ENCODE measurements at regions not wholly inside any gene's neighbourhood (a gene's known extent, or its start where the extent isn't known, plus 50 kb on each side); places are given as distances from the start of the nearest gene placed in this dataset.

DNA sequence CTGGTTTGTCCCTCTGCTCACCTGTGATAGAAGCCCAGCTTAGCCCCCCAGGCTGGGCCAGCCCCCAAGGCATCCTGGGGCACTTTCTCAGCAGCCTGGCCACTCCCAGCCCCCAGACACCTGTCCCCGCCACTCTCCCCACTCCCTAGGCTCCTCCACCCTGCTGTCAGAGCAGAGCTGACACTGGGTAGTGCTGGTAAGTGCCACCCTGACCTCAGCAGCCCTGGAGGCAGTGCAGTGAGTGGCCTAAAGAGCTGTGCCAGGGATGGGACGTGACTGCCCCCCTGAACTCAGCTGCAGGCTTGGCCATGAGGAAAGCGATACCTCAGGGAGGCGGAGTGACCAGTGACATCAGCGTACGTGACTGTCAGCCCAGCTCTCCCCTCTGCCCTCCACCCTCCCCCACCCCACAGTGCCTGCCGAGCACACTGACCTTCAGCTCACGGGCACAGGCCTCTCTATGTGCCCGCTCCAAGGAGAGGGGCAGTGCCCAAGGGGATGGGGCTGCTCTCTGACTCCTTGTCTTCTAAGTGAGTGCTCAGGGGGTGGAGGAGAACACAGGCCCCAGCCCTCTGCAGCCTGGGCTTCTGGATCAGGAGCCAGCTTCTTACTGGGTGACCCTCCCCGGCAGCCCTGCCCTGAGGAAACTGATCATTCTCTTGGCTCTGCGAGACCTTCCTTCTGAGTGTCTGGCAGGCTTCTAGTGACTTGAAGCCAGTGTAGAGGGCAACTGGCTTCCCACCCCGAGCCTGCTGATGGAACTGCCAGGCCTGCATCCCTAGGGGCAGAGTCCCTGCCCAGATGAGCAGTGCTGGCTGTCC is 172.7 kb downstream of the MRPL14 start:
- BruUV-seq (replicated peaks) = no TSS peak
- DNase-seq (ENCODE audit: low read depth, low spot score) = no peak
- Histone ChIP-seq H3K4me3 (no peak overlapping the region), H3K27me3 (replicated peaks in 1 of 2; ENCODE audit: control insufficient read depth in 2 of 2, insufficient read depth in 2 of 2, low read length in 1 of 2) (no peaks in the 10 kb centered on the region), H2AFZ (ENCODE audit: control insufficient read depth, low read depth, low read length) (no peak overlapping the region), H3K9ac (ENCODE audit: control insufficient read depth, insufficient read depth, low read length) (no peak overlapping the region), H3K4me2 (ENCODE audit: control insufficient read depth, insufficient read depth) (no peak overlapping the region), H3K36me3 (ENCODE audit: control insufficient read depth in 2 of 2, insufficient read depth in 2 of 2, low read length in 1 of 2) (no peaks in the 10 kb centered on the region), H4K20me1 (ENCODE audit: control insufficient read depth, insufficient read depth) (no peaks in the 10 kb centered on the region), H3K27ac (ENCODE audit: control insufficient read depth, insufficient read depth) (no peak overlapping the region), H3K9me3 (replicated peaks; ENCODE audit: control insufficient read depth, insufficient read depth, low read length) (peaks cover 4% of the 10 kb centered on the region), H3K79me2 (ENCODE audit: control insufficient read depth, insufficient read depth, low read length) (no peaks in the 10 kb centered on the region), H3K4me1 (ENCODE audit: control insufficient read depth, insufficient read depth, low read length) (no peaks in the 10 kb centered on the region)
- in situ Hi-C loops (cut with MboI) = no loop called here
- CTCF ChIA-PET = interaction anchor here (0.6 to 3.1 kb wide), 11 partner anchors 13 to 208 kb away, joined by 3 to 26 read pairs (median 5); partner anchors contain the start of gene VEGFA
- SMC1A ChIA-PET (ENCODE audit: uncharacterized antibody, unreplicated experiment) = interaction anchor here (0.6 to 2.6 kb wide), 8 partner anchors 12 to 221 kb away, joined by 3 to 8 read pairs (median 4); partner anchors contain the start of gene VEGFA
- WGBS (ENCODE audit: insufficient coverage, insufficient replicate concordance, low lambda C conversion rate, missing lambda C conversion rate) = 41% methylated on average over 12 of the region's 12 CpGs
- intact Hi-C loops (cut with micrococcal nuclease; ENCODE audit: unreplicated experiment) = loop anchor here (5.0 kb wide), 1 partner anchor 182 kb away; the partner anchor contains the start of gene VEGFA
- TF ChIP-seq IKZF2 (IDR thresholded peaks at IDR 0.05) (no peak), TCF7 (IDR thresholded peaks at IDR 0.05; ENCODE audit: borderline replicate concordance) (no peak), ETV6 (conservative IDR thresholded peaks at IDR 0.05 in 1 of 2, IDR thresholded peaks at IDR 0.05 in 1 of 2; ENCODE audit: borderline replicate concordance in 1 of 2, low read depth in 1 of 2) (no peak), TAF1 (IDR thresholded peaks at IDR 0.05; ENCODE audit: borderline replicate concordance, low read depth, low read length) (no peak), ZNF217 (IDR thresholded peaks at IDR 0.05) (no peak), RFX5 (IDR thresholded peaks at IDR 0.05; ENCODE audit: low read depth, low read length) (no peak), NR2F1 (conservative IDR thresholded peaks at IDR 0.05) (no peak), STAT3 (IDR thresholded peaks at IDR 0.05; ENCODE audit: low read depth, low read length) (no peak), EZH2 (IDR thresholded peaks at IDR 0.05; ENCODE audit: borderline replicate concordance, control insufficient read depth, low read depth, low read length) (no peak), PAX8 (IDR thresholded peaks at IDR 0.05) (no peak), FOXK2 (IDR thresholded peaks at IDR 0.05) (no peak), WRNIP1 (IDR thresholded peaks at IDR 0.05; ENCODE audit: borderline replicate concordance, low read depth, low read length) (no peak), KDM1A (IDR thresholded peaks at IDR 0.05; ENCODE audit: borderline replicate concordance) (no peak), KAT2A (conservative IDR thresholded peaks at IDR 0.05; ENCODE audit: control insufficient read depth, low read depth, low read length) (no peak), IKZF1 (conservative IDR thresholded peaks at IDR 0.05) (no peak), TCF12 (IDR thresholded peaks at IDR 0.05; ENCODE audit: low read depth, low read length) (no peak)
- TF ChIP-seq, protein P1, sequence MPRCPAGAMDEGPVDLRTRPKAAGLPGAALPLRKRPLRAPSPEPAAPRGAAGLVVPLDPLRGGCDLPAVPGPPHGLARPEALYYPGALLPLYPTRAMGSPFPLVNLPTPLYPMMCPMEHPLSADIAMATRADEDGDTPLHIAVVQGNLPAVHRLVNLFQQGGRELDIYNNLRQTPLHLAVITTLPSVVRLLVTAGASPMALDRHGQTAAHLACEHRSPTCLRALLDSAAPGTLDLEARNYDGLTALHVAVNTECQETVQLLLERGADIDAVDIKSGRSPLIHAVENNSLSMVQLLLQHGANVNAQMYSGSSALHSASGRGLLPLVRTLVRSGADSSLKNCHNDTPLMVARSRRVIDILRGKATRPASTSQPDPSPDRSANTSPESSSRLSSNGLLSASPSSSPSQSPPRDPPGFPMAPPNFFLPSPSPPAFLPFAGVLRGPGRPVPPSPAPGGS (IDR thresholded peaks at IDR 0.05; ENCODE audit: borderline replicate concordance, insufficient read depth, low read depth, low read length, poor library complexity, severe bottlenecking) = no peak
- TF ChIP-seq, protein P2, sequence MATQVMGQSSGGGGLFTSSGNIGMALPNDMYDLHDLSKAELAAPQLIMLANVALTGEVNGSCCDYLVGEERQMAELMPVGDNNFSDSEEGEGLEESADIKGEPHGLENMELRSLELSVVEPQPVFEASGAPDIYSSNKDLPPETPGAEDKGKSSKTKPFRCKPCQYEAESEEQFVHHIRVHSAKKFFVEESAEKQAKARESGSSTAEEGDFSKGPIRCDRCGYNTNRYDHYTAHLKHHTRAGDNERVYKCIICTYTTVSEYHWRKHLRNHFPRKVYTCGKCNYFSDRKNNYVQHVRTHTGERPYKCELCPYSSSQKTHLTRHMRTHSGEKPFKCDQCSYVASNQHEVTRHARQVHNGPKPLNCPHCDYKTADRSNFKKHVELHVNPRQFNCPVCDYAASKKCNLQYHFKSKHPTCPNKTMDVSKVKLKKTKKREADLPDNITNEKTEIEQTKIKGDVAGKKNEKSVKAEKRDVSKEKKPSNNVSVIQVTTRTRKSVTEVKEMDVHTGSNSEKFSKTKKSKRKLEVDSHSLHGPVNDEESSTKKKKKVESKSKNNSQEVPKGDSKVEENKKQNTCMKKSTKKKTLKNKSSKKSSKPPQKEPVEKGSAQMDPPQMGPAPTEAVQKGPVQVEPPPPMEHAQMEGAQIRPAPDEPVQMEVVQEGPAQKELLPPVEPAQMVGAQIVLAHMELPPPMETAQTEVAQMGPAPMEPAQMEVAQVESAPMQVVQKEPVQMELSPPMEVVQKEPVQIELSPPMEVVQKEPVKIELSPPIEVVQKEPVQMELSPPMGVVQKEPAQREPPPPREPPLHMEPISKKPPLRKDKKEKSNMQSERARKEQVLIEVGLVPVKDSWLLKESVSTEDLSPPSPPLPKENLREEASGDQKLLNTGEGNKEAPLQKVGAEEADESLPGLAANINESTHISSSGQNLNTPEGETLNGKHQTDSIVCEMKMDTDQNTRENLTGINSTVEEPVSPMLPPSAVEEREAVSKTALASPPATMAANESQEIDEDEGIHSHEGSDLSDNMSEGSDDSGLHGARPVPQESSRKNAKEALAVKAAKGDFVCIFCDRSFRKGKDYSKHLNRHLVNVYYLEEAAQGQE (IDR thresholded peaks at IDR 0.05; ENCODE audit: low read depth, low read length) = no peak
- TF ChIP-seq, protein P3, sequence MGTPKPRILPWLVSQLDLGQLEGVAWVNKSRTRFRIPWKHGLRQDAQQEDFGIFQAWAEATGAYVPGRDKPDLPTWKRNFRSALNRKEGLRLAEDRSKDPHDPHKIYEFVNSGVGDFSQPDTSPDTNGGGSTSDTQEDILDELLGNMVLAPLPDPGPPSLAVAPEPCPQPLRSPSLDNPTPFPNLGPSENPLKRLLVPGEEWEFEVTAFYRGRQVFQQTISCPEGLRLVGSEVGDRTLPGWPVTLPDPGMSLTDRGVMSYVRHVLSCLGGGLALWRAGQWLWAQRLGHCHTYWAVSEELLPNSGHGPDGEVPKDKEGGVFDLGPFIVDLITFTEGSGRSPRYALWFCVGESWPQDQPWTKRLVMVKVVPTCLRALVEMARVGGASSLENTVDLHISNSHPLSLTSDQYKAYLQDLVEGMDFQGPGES (IDR thresholded peaks at IDR 0.05) = no peak
- POLR2A ChIA-PET = interaction anchor here (0.7 kb wide), 1 partner anchor 59 kb away, joined by 3 read pairs; no protein-coding TSS in a partner anchor
- FAIRE-seq = no peak
- RAD21 ChIA-PET (ENCODE audit: unreplicated experiment) = interaction anchor here (0.8 to 2.1 kb wide), 12 partner anchors 13 to 229 kb away, joined by 3 to 11 read pairs (median 4); partner anchors contain the start of gene VEGFA
- ATAC-seq = no peak
